GM19324 (cell line): ENCODE measurements at regions not wholly inside any gene's neighbourhood (a gene's known extent, or its start where the extent isn't known, plus 50 kb on each side); places are given as distances from the start of the nearest gene placed in this dataset.

ENCODE experiments used
- ATAC-seq: cut with Tn5 transposase; IDR thresholded peaks from one replicate; pipeline ENCODE4 v1.9.1; 2021; ENCODE audit warnings: mild to moderate bottlenecking, moderate library complexity; ENCODE audit not compliant: unreplicated experiment, low FRiP score

- ATAC-seq: no peak
These were observed 121.7 kb downstream of the ZNF664 start for GRCh38 chr12:124094733-124095132.

GRCh38 chr12:124096109-124096508 lies 123.1 kb downstream of the ZNF664 start:
- no peak for ATAC-seq

GRCh38 chr12:124096869-124097434 lies 123.9 kb downstream of the ZNF664 start:
- ATAC-seq: no peak

- ATAC-seq: no peak
These were observed 124.7 kb downstream of the ZNF664 start for GRCh38 chr12:124097701-124098100.

DNA sequence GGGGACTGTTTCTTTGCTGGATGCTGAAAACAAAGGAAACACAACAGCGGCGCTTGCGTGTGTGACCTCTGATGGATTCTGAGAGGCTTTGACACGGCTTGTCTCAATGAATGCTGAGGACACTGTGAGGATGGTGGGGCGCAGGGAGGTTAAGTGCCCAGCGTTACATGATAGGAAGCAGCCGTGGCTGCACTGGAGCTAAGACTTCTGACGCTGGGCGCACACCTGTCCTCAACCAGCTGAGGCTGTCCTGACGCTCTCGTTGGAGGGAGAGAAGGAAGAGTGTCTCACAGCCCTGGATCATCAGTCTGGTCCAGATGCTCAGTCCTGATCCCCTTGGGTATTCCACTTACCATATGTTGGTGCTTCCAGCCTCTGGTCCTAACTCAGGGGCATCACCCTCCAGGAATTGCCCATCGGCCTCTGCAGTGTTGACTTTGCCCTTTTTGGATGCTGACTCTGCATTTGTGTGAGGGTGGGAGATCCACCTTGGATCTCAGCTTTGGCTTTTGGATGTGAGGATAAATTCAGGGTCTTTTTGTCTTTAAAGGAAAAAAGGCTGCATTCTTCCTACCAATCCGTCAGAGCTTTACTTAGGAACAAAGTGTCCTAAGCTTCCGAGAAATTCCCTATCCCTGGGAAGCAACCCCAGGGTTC lies 125.2 kb downstream of the ZNF664 start:
- ATAC-seq: no peak

DNA sequence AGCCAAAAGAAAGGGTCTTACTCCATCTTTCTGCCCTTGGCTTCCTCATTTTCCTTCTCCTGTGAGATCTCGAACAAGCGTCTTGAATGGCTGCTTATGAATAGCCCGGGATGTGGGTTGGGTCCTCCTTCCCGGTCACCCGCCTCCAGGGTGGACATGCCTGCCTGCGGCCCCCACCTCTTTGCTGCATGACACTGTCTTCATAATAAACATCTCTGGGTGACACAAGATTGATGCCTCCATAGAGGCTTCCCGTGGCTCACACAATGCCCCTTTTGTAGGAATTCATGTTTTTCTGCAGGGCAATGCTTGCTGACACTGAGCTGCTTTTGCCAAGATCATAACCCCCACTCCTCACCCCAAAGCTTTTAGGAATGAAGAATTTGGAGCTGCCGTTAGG lies 125.9 kb downstream of the ZNF664 start:
- ATAC-seq: no peak

DNA sequence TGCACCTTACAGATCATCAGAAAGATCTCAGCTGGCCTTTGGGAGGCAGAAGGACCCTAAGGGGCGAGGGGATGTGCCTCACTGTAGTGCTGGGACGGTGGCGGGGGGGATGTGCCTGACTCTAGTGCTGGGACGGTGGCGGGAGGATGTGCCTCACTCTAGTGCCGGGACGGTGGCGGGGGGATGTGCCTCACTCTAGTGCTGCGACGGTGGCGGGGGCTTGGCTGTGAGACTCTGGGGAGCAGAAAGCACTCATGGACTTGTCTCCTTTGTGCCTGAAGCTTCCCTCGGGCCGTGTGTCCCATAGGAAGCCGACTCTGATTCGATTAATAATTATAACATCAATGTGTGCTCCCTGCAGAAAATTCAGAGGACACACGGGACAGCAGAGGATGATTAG lies 126.6 kb downstream of the ZNF664 start:
- no peak for ATAC-seq

DNA sequence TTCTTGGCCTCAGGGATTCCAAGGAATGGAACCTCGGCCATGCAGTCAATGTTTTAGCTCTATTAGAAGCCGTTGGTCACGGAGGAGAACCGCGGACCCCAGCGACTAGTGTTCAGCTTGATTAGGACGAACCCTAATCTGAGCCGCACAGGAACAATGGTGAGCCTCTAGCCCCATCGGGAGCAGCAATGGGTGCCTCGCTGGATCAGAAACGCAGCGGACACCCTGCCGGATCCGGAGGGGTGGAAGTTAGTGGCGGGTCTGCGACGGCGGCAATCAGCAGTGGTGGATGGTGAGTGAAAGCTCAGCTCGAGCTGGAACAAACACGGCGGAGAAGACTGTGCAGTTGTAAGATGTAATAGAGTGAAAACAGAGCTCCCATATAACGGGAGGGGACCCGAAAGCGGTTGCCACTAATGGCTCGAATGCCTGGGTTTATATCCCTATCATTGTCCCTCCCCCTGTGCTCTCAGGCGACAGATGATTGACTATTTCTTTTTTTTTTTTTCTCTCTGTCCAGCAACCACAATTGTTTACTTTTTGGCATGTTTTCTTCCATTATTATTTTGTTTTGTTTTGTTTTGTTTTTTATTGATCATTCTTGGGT lies 127.7 kb downstream of the ZNF664 start:
- no peak for ATAC-seq

DNA sequence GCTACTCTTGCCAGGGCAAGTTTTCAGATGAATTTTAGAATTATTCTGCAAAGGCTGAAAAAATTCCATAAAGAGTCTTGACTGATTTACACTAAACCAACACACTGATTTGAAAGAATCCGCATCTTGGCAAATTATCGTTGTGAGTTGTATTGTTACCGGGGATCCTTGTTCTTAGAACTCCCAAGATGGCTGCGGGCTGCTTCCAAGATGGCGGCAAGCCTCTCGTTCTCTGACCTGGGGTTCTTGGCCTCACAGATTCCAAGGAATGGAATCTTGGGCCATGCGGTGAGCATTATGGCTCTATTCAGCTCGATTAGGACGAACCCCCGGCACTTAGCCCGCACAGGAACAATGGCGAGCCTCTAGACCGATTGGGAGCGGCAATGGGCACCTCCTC lies 132.5 kb downstream of the ZNF664 start:
- ATAC-seq: no peak

DNA sequence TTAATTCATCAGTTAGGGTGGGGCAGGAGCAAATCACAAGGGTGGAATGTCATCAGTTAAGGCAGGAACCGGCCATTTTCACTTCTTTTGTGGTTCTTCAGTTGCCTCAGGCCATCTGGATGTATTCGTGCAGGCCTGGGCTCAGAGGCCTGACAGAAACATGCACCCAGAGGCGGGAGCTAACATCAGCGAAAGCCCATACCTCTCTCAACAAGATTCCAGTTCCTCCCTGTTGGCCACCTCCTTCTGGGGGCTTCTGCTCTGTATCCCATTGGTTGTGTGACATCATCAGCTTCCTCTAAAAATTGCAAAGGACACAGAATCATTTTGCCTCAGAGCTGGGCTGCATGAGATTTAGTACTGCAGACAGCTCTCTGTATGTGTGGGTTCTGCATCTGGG lies 134.3 kb downstream of the ZNF664 start:
- no peak for ATAC-seq

GRCh38 chr12:124109760-124110159 lies 136.7 kb downstream of the ZNF664 start:
- ATAC-seq: no peak

- no peak for ATAC-seq
These were observed 137.4 kb downstream of the ZNF664 start for GRCh38 chr12:124110372-124110883.

- ATAC-seq: no peak
These were observed 138.0 kb downstream of the ZNF664 start for GRCh38 chr12:124111006-124111405.

DNA sequence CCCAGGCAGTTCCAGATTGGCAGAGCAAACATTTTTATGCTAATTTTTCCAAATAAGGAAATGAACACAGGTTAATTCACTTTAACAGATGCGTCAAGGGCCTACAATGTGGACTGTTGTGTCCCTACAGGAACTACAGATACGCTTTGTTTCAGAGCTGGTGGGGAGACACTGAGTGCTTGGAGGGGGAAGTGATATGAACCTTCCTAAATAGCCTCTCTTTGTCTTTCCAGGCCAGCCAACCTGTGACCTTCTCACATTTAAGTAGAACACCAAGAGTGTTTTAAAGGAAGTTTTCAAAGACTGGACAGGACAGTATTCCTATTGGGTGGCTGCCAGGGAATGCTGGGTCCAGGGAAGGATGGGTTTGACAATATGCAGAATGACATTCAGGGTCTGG lies 141.3 kb downstream of the ZNF664 start:
- ATAC-seq: no peak

DNA sequence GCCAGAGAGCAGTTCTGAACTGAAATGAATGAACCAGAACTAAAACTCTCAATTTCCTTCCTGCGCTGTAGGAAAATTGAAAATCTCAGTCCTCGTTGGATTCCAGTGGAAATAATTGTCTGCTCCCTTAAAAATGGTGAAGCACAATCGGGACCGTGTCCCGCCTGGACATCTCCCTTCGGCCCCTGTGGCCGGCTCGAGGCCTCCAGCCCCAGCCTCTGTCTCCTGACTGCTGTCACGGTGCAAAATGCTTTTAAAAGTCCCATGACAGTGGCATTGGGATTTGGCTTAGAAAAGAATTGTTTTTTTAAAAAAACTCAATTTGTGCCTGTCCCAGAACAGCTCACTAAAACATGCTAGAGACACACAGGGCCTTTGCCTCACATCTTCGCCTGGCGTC lies 142.5 kb downstream of the ZNF664 start:
- no peak for ATAC-seq

DNA sequence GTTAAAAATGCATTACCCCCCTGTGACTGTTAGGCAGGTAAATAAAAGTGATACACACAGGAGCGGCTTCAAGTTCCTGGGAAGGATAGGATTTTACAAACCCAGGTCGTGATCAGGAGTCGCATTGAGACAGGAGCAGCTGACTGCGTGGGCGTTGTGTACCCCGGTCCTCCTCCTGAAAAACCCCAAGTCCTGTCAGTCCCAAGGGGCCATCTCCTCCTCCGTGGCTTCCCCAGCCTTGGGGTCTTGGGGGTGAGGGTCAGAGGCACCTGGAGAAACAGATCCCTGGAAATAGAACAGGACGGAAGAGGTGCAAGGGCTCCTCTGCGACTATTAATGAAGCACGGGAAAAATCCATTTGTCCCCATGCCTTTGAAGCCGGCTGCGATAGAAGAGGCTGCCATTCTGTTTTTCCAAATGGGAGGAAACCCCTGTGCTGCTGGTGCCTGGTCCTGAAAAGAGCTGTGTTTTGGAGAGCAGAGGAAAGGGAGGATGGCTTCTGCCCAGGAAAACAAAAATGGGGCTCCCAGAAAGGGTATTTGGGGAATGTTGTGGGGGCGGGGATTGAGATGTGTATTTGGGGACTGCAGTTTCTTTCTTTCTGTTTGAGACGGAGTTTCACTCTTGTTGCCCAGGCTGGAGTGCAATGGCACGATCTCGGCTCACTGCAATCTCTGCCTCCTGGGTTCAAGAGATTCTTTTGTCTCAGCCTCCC lies 143.1 kb downstream of the ZNF664 start:
- no peak for ATAC-seq

- no peak for ATAC-seq
These were observed 147.7 kb downstream of the ZNF664 start for GRCh38 chr12:124120739-124121138.

- no peak for ATAC-seq
These were observed 149.7 kb downstream of the ZNF664 start for GRCh38 chr12:124122722-124123121.

DNA sequence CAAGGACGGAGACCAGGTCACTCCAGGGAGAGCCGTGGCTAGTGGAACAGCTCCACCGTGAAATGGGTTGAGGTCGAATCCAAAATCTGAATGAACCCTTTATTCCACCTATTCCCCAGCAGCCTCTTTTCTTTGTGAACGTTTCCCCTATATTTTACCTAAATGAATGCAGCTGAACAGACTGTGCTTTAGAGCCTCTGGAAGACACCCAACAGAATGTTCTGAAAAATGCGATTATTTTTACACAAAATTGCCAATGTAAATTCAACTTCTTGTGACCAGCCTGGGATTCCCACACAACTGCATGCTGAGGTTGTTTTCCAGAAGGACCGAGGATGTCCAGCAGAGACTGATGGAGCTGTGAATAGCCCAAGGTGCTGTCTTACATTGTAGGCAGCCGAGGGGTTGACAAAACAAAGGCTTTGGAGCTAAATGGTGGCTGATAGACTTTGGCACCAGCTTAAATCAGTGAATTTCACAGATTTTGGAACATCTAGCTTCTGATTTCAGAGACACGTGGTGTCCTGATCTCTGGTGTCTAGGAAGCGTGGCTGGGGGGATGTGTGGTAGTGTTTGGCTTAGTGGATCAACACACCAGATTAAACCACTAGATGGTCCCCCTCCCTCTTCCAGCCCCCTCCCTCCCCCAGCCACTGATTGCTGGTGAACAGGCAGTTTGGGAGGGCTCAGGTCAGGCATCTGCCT lies 150.4 kb downstream of the ZNF664 start:
- ATAC-seq: no peak

GRCh38 chr12:124125203-124125871 lies 152.3 kb downstream of the ZNF664 start:
- ATAC-seq: peak; percentile 83
